Fibroblast of skin of left biceps (primary cell): ENCODE measurements at regions not wholly inside any gene's neighbourhood (a gene's known extent, or its start where the extent isn't known, plus 50 kb on each side); places are given as distances from the start of the nearest gene placed in this dataset.
"Not testable (repeated sequence)": the region's sequence is repeated elsewhere in the genome, so short reads cannot be mapped to it uniquely, and the experiment has no call there.

Experiments used
- DNase-seq, 2 experiments: peaks; one replicate each; pipeline ENCODE4 v3.0.0-alpha.2; 2013; ENCODE audit warnings: low read depth in 2 of 2

- DNase-seq = no peak
These were observed 1008.0 kb upstream of the CRIM1 start for GRCh38 chr2:35347561-35347960.

DNA sequence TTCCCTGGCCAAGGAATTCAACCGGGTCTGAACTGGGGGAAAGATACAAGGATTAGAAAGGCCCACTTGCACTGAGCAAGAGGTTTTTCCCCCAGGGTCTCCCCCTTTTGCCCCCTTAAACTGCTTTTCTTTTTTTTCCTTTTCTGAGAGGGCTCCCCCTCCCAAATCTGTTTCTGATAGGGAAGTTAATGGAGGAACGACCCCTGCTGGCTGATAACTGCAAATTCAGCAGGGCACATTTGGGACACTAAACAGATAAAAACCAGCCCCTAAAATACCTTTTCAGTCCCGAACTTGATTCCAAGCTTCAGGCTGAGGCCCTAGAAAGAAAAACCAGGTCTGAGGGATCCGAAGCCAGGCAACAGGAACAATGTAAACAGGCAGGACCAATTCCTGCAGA is 1012.4 kb upstream of the CRIM1 start:
- DNase-seq = no peak

- DNase-seq = no peak
These were observed 1016.4 kb upstream of the CRIM1 start for GRCh38 chr2:35339211-35339610.

DNA sequence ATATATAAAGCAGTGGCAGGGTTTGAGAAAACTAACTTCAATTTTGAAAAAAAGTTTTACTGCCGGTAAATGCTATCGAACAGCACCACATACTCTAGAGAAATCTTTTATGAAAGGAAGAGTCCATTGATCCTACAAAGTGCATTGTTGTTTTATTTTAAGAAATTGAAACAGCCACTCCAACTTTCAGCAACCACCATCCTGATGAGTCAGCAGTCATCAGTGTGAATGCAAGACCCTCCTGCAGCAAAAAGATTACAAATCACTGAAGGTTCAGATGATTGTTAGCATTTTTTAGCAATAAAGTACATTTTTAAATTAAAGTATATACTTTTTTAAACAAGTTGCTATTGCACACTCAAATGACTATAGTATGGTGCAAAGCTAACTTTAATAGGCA is 1017.7 kb upstream of the CRIM1 start:
- DNase-seq = no peak

DNA sequence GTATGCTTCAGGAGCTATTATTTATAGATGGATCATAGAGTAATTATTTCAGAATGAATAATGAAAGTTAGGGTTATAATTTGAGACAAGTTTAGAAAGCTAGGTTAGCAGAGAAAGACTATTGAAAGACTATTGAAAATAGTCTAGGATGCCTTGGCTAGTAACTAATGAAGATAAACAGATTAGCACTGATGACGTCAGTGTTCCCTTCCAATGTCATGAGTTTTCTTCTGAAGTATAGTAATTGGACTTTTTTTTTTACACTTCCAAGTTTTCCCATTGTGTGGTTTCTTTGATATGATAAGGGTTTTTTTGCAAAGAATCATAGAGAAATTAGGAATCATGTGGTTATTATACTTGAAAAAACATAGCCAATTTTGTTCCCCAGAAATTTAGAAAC is 1041.5 kb upstream of the CRIM1 start:
- no peak for DNase-seq

DNA sequence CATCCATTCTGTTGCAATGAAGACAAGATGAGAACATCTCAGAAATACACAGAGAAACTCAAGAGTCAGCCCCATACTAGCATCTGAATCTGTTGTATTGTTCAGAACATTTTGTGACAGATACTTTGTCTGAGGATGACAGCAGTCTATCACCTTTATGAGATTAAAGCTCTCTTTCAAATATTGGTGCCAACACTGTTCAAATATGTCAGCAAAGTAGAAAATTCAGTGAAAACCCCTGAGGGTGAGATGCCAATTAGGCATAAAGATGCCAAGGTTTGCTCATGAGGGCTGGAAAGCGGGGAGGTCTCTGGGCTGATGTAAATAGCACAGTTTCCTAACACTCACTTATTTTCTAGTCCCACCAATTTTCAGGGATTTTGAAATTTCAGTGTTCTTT is 1054.2 kb upstream of the CRIM1 start:
- no peak for DNase-seq

DNA sequence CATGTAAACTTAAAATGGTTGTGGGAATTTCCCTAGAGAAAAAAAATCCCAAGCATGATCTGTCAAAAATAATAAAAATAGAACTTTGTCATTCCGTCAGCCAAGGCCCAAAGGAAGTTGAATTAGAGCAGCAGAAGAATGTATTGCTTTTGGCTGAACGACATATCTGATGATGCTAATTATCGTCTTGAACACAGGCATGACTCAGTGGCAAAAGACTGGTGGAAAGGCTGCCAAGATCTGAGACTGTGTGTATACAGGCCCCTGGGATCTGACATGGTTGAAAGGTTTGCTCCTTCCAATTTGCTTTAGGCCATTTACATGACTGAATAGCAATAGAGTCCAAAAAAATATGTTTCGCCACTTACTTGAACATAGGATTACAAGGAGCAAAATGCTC is 1057.1 kb upstream of the CRIM1 start:
- DNase-seq = no peak

DNA sequence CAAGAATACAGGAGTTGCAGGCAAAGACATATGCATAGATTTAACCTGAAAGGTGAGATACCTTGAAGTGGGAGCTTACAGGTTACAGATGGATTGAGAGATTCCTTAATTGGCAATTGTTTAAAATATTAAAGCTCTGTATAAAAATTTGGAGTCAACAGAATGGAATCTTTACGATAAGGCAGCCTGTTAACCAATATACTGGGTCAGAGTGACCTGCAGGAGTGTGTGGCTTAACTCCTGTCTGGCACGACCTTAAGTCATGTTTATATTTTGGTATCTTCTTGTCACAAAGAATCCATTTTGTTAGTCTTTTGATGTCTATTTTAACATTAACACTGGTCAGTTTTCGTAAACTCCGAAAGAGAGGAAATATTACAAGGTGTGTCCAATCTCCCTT is 1058.2 kb upstream of the CRIM1 start:
- no peak for DNase-seq

DNA sequence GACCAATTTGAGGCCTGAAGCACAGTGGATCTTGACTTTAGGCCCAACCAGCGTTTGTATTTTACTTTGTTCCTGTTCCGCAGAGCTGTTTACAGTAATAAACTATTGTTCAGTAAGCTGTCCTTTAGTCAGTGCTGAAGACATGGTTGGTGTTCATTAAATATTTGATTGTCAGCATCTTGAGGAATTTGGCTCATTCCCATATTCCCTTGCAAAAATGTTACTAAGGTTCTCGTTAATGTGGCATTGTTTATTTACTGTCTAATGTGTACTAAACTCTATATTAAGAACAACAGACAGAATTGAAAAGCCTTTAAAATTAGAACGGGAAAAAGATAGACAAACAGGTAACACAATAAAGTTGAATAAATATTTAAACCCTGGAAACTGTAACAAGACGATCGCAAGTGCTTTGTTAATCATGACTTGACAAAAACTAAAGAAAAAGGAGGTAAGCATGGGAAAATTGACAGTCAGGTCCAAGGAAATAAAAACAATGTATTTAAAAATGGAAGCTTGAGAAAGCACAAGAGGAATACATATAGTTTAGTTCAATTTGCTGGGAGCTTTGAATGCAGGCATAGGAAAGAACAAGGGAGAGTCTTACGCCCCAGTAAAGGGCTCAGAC is 1060.8 kb upstream of the CRIM1 start:
- DNase-seq = no peak

DNA sequence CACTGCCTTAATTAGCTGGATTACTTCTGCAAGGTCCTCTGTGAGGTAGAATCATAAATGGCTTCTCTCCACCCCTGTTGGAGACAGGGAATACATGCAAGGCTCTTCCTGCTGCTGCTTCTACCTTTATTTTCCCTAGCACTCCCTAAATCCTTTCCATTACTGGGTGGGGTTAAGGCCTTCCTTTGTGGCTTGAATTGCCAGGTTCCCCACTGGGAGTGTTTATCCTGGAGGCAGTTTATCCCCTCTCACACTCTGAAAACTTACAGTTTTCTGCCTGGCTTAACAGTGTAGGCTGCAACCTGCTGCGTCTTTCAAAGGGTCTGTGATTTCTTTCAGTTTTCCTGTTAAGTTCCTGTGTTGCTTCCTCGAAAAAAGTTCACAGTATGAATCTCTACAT is 1062.3 kb upstream of the CRIM1 start:
- no peak for DNase-seq

GRCh38 chr2:35292199-35292598 is 1063.4 kb upstream of the CRIM1 start:
- no peak for DNase-seq

- no peak for DNase-seq
These were observed 1073.9 kb upstream of the CRIM1 start for GRCh38 chr2:35281702-35282101.

DNA sequence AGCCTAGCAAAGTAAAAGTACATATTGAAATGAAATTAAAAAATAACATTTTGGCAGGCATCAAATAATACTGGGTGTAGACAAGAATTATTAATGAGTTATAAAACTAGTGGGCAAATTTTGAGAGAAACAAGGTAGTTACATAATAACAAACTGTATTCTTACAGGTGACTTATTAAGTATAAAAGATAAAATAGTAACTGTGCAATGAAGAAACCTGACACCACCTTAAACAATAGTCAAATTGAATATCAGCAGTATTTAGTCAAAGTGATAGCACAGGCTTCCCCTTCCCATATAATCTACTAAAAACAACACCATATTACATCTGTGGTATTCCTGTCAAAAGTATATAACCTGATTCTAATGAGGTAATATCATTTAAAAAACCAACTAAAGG is 1099.8 kb upstream of the CRIM1 start:
- DNase-seq = no peak

DNA sequence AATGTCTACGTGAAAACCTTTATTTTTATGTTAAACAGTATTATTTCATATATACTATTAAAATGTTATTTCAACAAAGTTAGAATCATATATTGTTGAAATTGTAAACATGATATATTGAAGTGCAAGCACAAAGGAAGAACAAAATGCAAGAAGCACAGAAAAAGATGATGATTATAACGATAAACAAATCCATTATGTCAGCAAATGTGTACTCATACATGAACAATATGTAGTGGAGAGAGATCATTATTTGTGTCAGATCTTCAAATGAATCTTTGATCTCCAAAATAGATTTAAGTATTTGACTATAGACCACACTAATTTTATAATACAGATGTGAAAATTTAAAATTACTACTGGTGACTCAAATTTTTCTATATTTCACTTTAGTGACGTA is 1104.4 kb upstream of the CRIM1 start:
- DNase-seq = no peak

GRCh38 chr2:35246702-35247101 is 1108.9 kb upstream of the CRIM1 start:
- no peak for DNase-seq

GRCh38 chr2:35228584-35228983 is 1127.0 kb upstream of the CRIM1 start:
- DNase-seq = no peak

GRCh38 chr2:35220461-35220860 is 1135.1 kb upstream of the CRIM1 start:
- no peak for DNase-seq

GRCh38 chr2:35204881-35205280 is 1150.7 kb upstream of the CRIM1 start:
- no peak for DNase-seq

DNA sequence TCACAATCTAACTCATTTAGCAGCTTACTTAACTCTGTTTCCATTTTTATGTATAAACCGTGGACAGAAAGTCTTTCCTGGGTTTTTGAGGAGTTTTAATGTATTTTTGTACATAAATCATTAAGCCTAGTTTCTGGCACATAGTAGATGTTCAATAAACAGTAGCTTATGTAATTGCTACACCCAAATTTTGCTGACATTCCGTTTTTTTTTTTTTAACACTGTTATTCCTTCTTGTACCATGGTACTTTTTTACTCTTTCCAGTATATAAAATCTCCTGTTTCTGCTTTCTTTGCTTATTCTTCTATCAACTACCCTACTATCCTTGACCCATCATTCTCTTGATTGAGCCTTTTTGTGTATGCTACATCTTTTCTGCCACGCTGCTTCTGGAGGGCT is 1151.3 kb upstream of the CRIM1 start:
- DNase-seq = no peak

GRCh38 chr2:35199298-35199697 is 1156.3 kb upstream of the CRIM1 start:
- DNase-seq = no peak

DNA sequence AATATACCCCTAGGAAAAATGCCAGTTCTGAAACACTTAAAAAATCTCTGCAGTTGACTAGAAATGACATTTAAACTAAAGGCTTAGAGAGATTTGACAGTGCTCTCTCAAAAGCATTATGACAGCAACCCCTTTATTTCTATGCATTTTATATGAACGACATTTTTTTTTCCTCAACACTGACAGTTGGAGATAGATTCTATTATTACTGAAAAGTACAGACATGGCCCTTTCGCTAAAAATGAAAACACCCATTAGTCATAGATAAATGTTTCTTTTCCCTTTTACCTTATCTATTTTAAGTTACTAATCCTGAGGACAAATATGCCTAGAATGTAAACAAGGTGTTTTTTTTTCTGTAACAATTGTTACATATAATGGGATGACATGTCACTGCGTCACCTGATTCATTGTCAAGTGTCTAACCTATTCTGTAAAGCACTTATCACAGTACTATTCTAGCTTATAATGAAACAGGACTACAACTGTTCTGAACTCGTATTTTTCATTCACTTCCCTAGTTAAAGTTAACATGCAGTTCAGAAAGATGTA is 1169.6 kb upstream of the CRIM1 start:
- no peak for DNase-seq

DNA sequence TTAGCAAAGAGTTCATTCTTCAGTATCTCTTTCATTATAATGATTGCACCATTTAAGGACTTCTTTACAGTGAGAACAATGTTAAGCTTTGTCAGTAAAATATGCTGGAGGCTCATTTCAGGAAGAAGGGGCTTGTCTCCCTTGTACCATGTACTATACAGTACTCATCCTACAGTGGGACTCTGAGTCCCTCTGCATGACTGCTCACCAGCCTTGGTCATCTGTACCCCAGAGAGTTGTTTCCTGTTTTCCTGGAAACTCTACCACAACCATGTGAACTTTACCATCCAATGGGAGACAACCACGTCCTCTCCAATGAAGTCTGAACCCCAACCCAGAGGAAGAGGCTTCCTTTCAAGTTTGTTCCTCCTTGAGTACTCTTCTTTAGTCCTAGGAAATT is 1171.1 kb upstream of the CRIM1 start:
- no peak for DNase-seq

DNA sequence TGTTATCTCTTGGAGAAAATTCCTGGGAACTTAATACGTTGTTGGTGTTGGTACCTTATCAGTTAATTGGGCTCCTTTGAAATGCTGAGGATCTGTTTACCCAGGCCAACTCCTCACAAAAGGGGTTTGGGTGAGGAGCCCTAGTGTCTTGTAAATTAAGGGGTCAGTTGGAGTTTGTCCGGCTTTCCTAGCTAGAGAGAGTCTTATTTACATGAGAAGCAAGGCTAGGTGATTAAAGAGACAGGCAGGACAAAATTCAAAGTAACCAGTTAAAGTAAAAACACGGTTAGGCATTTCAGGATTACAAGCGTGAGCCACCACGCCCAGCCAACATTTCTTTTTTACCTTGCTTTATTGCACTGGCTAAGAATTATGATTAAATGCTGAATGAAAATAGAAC is 1178.9 kb upstream of the CRIM1 start:
- not testable (repeated sequence) for DNase-seq

DNA sequence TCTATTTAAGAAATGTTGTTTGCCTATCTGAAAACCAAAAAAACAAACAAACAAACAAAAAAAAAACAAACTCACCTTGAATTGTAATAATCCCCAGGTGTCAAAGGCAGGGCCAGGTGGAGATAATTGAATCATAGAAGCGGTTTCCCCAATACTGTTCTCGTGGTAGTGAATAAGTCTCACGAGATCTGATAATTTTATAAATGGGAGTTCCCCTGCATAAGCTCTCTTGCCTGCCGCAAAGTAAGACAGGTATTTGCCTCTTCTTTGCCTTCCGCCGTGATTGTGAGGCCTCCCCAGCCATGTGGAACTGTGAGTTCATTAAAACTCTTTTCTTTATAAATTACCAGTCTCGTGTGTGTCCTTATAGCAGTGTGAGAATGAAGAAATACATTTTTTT is 1180.7 kb upstream of the CRIM1 start:
- DNase-seq = no peak
